IMR-90 (cell line): ENCODE measurements at regions not wholly inside any gene's neighbourhood (a gene's known extent, or its start where the extent isn't known, plus 50 kb on each side); places are given as distances from the start of the nearest gene placed in this dataset.

Experiments used
- ATAC-seq: fragments of 200-7000 bp; cut with Tn5 transposase; 2 replicates; pipeline ENCODE4 v1.9.1; 2020; ENCODE audit warnings: low read depth, mild to moderate bottlenecking, moderate library complexity
- BruUV-seq: library from RNA; stranded (reverse); fragments of 400-500 nt; replicated peaks from 2 replicates; lab custom pipeline; 2021; lab: Mats Ljungman, UMichigan
- CTCF ChIA-PET: fragments of 300-600 bp; formaldehyde crosslinking; extraction: SDS; loops from one replicate; lab custom pipeline; 2021; ENCODE audit warnings: antibody characterized with exemption; lab: Yijun Ruan, JAX
- POLR2A ChIA-PET: fragments of 300-600 bp; sonication (Branson Sonifier 250); formaldehyde crosslinking; loops from one replicate; lab custom pipeline; 2022; ENCODE audit warnings: antibody characterized with exemption; ENCODE audit not compliant: unreplicated experiment; lab: Charles Lee
- DNase-seq: peaks from one replicate; pipeline ENCODE4 v3.0.0; 2013
- H2AFZ ChIP-seq: replicated peaks from 2 replicates; pipeline ENCODE3; 2013; ENCODE audit warnings: low read length, mild to moderate bottlenecking; ENCODE audit not compliant: poor library complexity
- H2AK5ac ChIP-seq: 2 replicates; pipeline ENCODE4 v1.6.1; 2013; ENCODE audit warnings: low read depth, low read length, inconsistent platforms
- H2AK9ac ChIP-seq: replicated peaks from 2 replicates; pipeline ENCODE3; 2013; ENCODE audit warnings: mild to moderate bottlenecking, low read depth, low read length, moderate library complexity; ENCODE audit not compliant: poor library complexity
- H2BK120ac ChIP-seq: 2 replicates; pipeline ENCODE4 v1.6.1; 2013; ENCODE audit warnings: low read depth, low read length, inconsistent platforms
- H2BK15ac ChIP-seq: 3 replicates; pipeline ENCODE4 v1.6.1; 2013; ENCODE audit warnings: low read depth, low read length, inconsistent platforms
- H2BK20ac ChIP-seq: 2 replicates; pipeline ENCODE4 v1.6.1; 2013; ENCODE audit warnings: low read depth, mild to moderate bottlenecking, inconsistent platforms, low read length, moderate library complexity
- H2BK5ac ChIP-seq: 2 replicates; pipeline ENCODE4 v1.6.1; 2013; ENCODE audit warnings: mild to moderate bottlenecking, low read depth, low read length, inconsistent platforms; ENCODE audit not compliant: poor library complexity, severe bottlenecking
- H3K14ac ChIP-seq: replicated peaks from 2 replicates; pipeline ENCODE4 v1.6.1; 2013; ENCODE audit warnings: low read depth, low read length, inconsistent platforms
- H3K18ac ChIP-seq: 2 replicates; pipeline ENCODE4 v1.6.1; 2013; ENCODE audit warnings: low read depth, low read length, control low read depth
- H3K23ac ChIP-seq: 2 replicates; pipeline ENCODE4 v1.6.1; 2013; ENCODE audit warnings: low read depth, low read length, inconsistent platforms
- H3K27ac ChIP-seq: 2 replicates; pipeline ENCODE4 v1.5.1; 2013; ENCODE audit warnings: mild to moderate bottlenecking, control low read depth, low read length; ENCODE audit not compliant: insufficient read depth
- H3K27me3 ChIP-seq: 2 replicates; pipeline ENCODE4 v1.6.1; 2013; ENCODE audit warnings: low read length; ENCODE audit not compliant: control insufficient read depth, insufficient read depth
- H3K36me3 ChIP-seq: 2 replicates; pipeline ENCODE4 v1.6.1; 2013; ENCODE audit warnings: low read length, mixed read lengths; ENCODE audit not compliant: control insufficient read depth, insufficient read depth
- H3K4ac ChIP-seq: 2 replicates; pipeline ENCODE4 v1.6.1; 2013; ENCODE audit warnings: low read depth, low read length, inconsistent platforms
- H3K4me1 ChIP-seq: 2 replicates; pipeline ENCODE4 v1.6.1; 2013; ENCODE audit warnings: low read length, mixed read lengths; ENCODE audit not compliant: control insufficient read depth, insufficient read depth
- H3K4me2 ChIP-seq: 2 replicates; pipeline ENCODE4 v1.6.1; 2013; ENCODE audit warnings: low read depth, mild to moderate bottlenecking, control low read depth, low read length, moderate library complexity
- H3K4me3 ChIP-seq: 2 replicates; pipeline ENCODE4 v1.5.1; 2013; ENCODE audit warnings: low read depth, mild to moderate bottlenecking, control low read depth, low read length, moderate library complexity; ENCODE audit not compliant: insufficient read depth
- H3K56ac ChIP-seq: 2 replicates; pipeline ENCODE4 v1.6.1; 2013; ENCODE audit warnings: low read length, inconsistent platforms; ENCODE audit not compliant: insufficient read depth; ENCODE audit errors: extremely low read depth
- H3K79me1 ChIP-seq, 2 experiments: 2 replicates each; pipeline ENCODE4 v1.6.1; 2013; ENCODE audit warnings: low read length in 2 of 2, inconsistent platforms in 1 of 2, low read depth in 1 of 2
- H3K9ac ChIP-seq: 2 replicates; pipeline ENCODE4 v1.6.1; 2013; ENCODE audit warnings: low read depth, low read length, control low read depth
- H3K9me1 ChIP-seq: 2 replicates; pipeline ENCODE4 v1.6.1; 2013; ENCODE audit warnings: low read length, inconsistent platforms; ENCODE audit not compliant: insufficient read depth
- H3K9me3 ChIP-seq: 2 replicates; pipeline ENCODE4 v1.6.1; 2013; ENCODE audit warnings: low read length; ENCODE audit not compliant: control insufficient read depth, insufficient read depth
- H4K20me1 ChIP-seq: 2 replicates; pipeline ENCODE4 v1.6.1; 2013; ENCODE audit warnings: low read length, inconsistent platforms; ENCODE audit not compliant: insufficient read depth
- H4K5ac ChIP-seq: 2 replicates; pipeline ENCODE4 v1.6.1; 2013; ENCODE audit warnings: mild to moderate bottlenecking, low read depth, low read length, control low read depth
- H4K8ac ChIP-seq, 2 experiments: 2 replicates each; pipeline ENCODE4 v1.6.1; 2013; ENCODE audit warnings: low read depth in 2 of 2, low read length in 2 of 2, control low read depth in 1 of 2, inconsistent platforms in 1 of 2
- H4K91ac ChIP-seq: 2 replicates; pipeline ENCODE4 v1.6.1; 2013; ENCODE audit warnings: low read depth, low read length, inconsistent platforms; ENCODE audit not compliant: insufficient read depth
- BHLHE40 ChIP-seq: fragments of 150-350 bp; IDR thresholded peaks from 2 replicates; pipeline ENCODE4 v1.6.1; 2016; ENCODE audit warnings: mild to moderate bottlenecking, low read depth, low read length
- CEBPB ChIP-seq: IDR thresholded peaks from 2 replicates; pipeline ENCODE4 v1.6.1; 2012; ENCODE audit warnings: low read depth, low read length, improper control_type of control experiment
- CHD1 ChIP-seq: IDR thresholded peaks from 2 replicates; pipeline ENCODE4 v1.6.1; 2012; ENCODE audit warnings: low read depth, low read length, improper control_type of control experiment
- FOS ChIP-seq: fragments of 150-350 bp; IDR thresholded peaks from 2 replicates; pipeline ENCODE4 v1.6.1; 2016; ENCODE audit warnings: low read depth, low read length
- MAFK ChIP-seq: IDR thresholded peaks from 2 replicates; pipeline ENCODE4 v1.6.1; 2012; ENCODE audit warnings: low read depth, low read length, improper control_type of control experiment
- MAZ ChIP-seq: IDR thresholded peaks from 2 replicates; pipeline ENCODE4 v1.6.1; 2012; ENCODE audit warnings: low read depth, mild to moderate bottlenecking, low read length, improper control_type of control experiment, moderate library complexity, borderline replicate concordance
- MXI1 ChIP-seq: IDR thresholded peaks from 2 replicates; pipeline ENCODE4 v1.6.1; 2012; ENCODE audit warnings: low read depth, mild to moderate bottlenecking, low read length, moderate library complexity, borderline replicate concordance
- NFE2L2 ChIP-seq: fragments of 150-350 bp; IDR thresholded peaks from 2 replicates; pipeline ENCODE4 v1.6.1; 2016; ENCODE audit warnings: low read depth, mild to moderate bottlenecking, low read length
- POLR2A ChIP-seq: IDR thresholded peaks from 2 replicates; pipeline ENCODE4 v1.6.1; 2012; ENCODE audit warnings: mild to moderate bottlenecking, low read depth, low read length
- RAD21 ChIP-seq: IDR thresholded peaks from 2 replicates; pipeline ENCODE4 v1.6.1; 2012; ENCODE audit warnings: low read length, improper control_type of control experiment
- RCOR1 ChIP-seq: IDR thresholded peaks from 2 replicates; pipeline ENCODE4 v1.6.1; 2012; ENCODE audit warnings: mild to moderate bottlenecking, low read length, improper control_type of control experiment; ENCODE audit not compliant: insufficient replicate concordance
- RFX5 ChIP-seq: IDR thresholded peaks from 2 replicates; pipeline ENCODE4 v1.8.0; 2012; ENCODE audit warnings: low read depth, mild to moderate bottlenecking, low read length, moderate library complexity
- SMC3 ChIP-seq: fragments of 150-350 bp; IDR thresholded peaks from 2 replicates; pipeline ENCODE4 v1.6.1; 2016; ENCODE audit warnings: low read depth, mild to moderate bottlenecking, antibody characterized with exemption, low read length, moderate library complexity
- dilution Hi-C: fragments of 300-500 bp; cut with HindIII; formaldehyde crosslinking; loops from one replicate; pipeline ENCODE4 v1.14.3; 2018; ENCODE audit warnings: low sequenced_read_pairs; ENCODE audit not compliant: unreplicated experiment
- in situ Hi-C: fragments of 300-500 bp; cut with MboI; formaldehyde crosslinking; loops from 3 replicates; pipeline ENCODE4 v1.14.3; 2019; ENCODE audit warnings: low sequenced_read_pairs, inconsistent platforms, mixed read lengths
- intact Hi-C: fragments of 100-400 bp; cut with micrococcal nuclease; formaldehyde crosslinking; loops from 2 replicates; pipeline ENCODE4 v1.10.0; 2022
- TF ChIP-seq, protein P1 (sequence below): conservative IDR thresholded peaks from 2 replicates; pipeline ENCODE4 v1.5.1; 2012; ENCODE audit warnings: mild to moderate bottlenecking, low read depth, low read length, improper control_type of control experiment
- TF ChIP-seq, protein P2 (sequence below): fragments of 150-350 bp; IDR thresholded peaks from 2 replicates; pipeline ENCODE4 v1.6.1; 2016; ENCODE audit warnings: low read depth, mild to moderate bottlenecking, low read length, moderate library complexity, borderline replicate concordance
- TF ChIP-seq, protein P3 (sequence below): fragments of 150-350 bp; IDR thresholded peaks from 2 replicates; pipeline ENCODE4 v1.6.1; 2017; ENCODE audit warnings: mild to moderate bottlenecking, antibody characterized with exemption, low read length, low read depth

DNA sequence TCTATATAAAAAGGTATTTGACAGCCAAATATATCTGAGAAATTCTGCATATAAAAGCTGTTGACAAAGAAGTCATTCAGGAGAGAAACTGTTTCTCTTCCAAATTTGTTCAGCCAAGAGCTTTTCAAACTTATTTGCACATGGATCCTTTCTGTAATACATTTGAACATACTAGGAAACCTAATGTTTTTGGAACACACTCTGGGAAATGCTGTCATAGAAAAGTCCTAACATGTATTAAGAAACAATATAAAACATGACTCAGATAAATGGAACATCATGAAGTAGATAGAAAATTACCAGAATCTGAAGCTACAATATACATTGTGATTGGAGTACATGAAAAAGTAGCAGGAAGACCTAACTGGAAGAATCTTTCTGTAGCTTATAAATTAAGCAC lies 781.5 kb upstream of the EPHA5 start:
- CTCF ChIA-PET = no interaction called here
- no peak for ATAC-seq
- no peak overlapping the region for H2AK9ac ChIP-seq
- no peaks in the 10 kb centered on the region for H3K9me1 ChIP-seq
- no peak overlapping the region for H3K18ac ChIP-seq
- no peak overlapping the region for H3K23ac ChIP-seq
- H4K5ac ChIP-seq = no peak overlapping the region
- no peak overlapping the region for H2BK15ac ChIP-seq
- in situ Hi-C loops (no loop called here), dilution Hi-C loops (no loop called here), intact Hi-C loops (no loop called here)
- H2AK5ac ChIP-seq = no peak overlapping the region
- POLR2A ChIA-PET = no interaction called here
- BruUV-seq = no TSS peak
- TF ChIP-seq NFE2L2 (no peak), BHLHE40 (no peak), MAZ (no peak), MXI1 (no peak), RFX5 (no peak), MAFK (no peak), CEBPB (no peak), RCOR1 (no peak), RAD21 (no peak), SMC3 (no peak), FOS (no peak), CHD1 (no peak), POLR2A (no peak)
- TF ChIP-seq, protein P1, sequence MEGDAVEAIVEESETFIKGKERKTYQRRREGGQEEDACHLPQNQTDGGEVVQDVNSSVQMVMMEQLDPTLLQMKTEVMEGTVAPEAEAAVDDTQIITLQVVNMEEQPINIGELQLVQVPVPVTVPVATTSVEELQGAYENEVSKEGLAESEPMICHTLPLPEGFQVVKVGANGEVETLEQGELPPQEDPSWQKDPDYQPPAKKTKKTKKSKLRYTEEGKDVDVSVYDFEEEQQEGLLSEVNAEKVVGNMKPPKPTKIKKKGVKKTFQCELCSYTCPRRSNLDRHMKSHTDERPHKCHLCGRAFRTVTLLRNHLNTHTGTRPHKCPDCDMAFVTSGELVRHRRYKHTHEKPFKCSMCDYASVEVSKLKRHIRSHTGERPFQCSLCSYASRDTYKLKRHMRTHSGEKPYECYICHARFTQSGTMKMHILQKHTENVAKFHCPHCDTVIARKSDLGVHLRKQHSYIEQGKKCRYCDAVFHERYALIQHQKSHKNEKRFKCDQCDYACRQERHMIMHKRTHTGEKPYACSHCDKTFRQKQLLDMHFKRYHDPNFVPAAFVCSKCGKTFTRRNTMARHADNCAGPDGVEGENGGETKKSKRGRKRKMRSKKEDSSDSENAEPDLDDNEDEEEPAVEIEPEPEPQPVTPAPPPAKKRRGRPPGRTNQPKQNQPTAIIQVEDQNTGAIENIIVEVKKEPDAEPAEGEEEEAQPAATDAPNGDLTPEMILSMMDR = no peak
- TF ChIP-seq, protein P2, sequence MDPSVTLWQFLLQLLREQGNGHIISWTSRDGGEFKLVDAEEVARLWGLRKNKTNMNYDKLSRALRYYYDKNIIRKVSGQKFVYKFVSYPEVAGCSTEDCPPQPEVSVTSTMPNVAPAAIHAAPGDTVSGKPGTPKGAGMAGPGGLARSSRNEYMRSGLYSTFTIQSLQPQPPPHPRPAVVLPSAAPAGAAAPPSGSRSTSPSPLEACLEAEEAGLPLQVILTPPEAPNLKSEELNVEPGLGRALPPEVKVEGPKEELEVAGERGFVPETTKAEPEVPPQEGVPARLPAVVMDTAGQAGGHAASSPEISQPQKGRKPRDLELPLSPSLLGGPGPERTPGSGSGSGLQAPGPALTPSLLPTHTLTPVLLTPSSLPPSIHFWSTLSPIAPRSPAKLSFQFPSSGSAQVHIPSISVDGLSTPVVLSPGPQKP = no peak
- TF ChIP-seq, protein P3, sequence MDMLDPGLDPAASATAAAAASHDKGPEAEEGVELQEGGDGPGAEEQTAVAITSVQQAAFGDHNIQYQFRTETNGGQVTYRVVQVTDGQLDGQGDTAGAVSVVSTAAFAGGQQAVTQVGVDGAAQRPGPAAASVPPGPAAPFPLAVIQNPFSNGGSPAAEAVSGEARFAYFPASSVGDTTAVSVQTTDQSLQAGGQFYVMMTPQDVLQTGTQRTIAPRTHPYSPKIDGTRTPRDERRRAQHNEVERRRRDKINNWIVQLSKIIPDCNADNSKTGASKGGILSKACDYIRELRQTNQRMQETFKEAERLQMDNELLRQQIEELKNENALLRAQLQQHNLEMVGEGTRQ = no peak
- no peak overlapping the region for H3K4me2 ChIP-seq
- no peak overlapping the region for H3K9ac ChIP-seq
- no peaks in the 10 kb centered on the region for H3K36me3 ChIP-seq
- no peaks in the 10 kb centered on the region for H3K4me1 ChIP-seq
- no peaks in the 10 kb centered on the region for H4K20me1 ChIP-seq
- H3K56ac ChIP-seq = no peak overlapping the region
- no peaks in the 10 kb centered on the region for H3K79me1 ChIP-seq
- no peak overlapping the region for H3K14ac ChIP-seq
- H2AFZ ChIP-seq = no peak overlapping the region
- H2BK20ac ChIP-seq = no peak overlapping the region
- no peak overlapping the region for H2BK5ac ChIP-seq
- no peak overlapping the region for H4K91ac ChIP-seq
- H3K4me3 ChIP-seq = no peak overlapping the region
- H3K4ac ChIP-seq = no peak overlapping the region
- H3K27ac ChIP-seq = no peak overlapping the region
- no peaks in the 10 kb centered on the region for H3K27me3 ChIP-seq
- DNase-seq = no peak
- H4K8ac ChIP-seq = no peak overlapping the region
- H3K9me3 ChIP-seq = no peaks in the 10 kb centered on the region
- no peak overlapping the region for H2BK120ac ChIP-seq
